ENCODE measurements at regions not wholly inside any gene's neighbourhood (a gene's known extent, or its start where the extent isn't known, plus 50 kb on each side); places are given as distances from the start of the nearest gene placed in this dataset.
"Not testable (repeated sequence)": the region's sequence is repeated elsewhere in the genome, so short reads cannot be mapped to it uniquely, and the experiment has no call there.

DNA sequence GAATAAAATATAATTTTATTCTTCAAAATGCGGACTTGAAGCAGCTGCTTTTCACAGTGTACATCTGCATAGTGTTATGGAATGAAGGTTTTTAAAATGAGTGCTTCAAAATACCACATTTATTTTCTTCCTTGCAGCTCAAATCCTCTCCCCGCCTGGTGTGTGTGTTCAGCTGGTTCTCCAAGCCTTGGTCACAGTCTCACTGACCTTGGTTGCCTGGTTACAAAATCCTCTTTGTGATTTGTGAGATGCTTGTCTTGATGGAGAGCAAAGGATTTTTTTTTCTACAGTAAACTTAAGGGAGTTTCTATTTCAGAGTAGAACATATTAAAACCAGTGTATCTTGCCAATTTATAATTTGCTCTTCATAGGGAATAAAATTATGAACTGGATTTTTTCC lies 139.2 kb downstream of the PCDH18 start:
- no peak for DNase-seq

- no peak for DNase-seq
Observed at GRCh38 chr4:137390707-137391106, 141.6 kb downstream of the PCDH18 start.

DNA sequence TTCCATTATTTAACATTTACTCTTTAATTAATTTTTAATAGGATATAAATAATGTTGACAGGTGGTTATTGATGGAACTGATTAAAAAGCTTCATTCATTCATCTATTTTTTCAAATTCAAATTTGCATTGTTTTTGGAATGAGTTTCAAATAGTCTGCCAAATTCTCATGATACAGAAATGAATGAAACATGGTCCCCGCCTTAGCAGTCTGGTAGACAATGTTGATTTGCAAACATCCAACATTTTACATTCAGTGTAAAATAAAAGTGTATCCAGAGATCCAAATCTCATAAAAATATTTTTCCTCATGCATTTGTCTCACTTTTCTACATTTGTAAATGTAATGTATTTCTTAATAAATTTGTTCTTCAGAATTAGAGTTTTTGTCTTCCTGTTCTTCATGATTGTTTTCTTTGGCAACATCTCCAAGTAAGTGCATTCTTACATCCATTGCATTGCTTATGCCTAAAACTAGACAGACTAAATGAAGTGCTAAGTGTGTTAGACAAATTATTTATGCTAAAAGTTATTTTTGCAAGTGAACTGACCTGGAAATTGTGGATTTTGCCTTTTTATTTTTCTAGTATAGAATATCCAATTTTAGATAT lies 142.3 kb downstream of the PCDH18 start:
- DNase-seq, result no peak

- no peak for DNase-seq
Observed at GRCh38 chr4:137387924-137388323, 144.4 kb downstream of the PCDH18 start.

DNA sequence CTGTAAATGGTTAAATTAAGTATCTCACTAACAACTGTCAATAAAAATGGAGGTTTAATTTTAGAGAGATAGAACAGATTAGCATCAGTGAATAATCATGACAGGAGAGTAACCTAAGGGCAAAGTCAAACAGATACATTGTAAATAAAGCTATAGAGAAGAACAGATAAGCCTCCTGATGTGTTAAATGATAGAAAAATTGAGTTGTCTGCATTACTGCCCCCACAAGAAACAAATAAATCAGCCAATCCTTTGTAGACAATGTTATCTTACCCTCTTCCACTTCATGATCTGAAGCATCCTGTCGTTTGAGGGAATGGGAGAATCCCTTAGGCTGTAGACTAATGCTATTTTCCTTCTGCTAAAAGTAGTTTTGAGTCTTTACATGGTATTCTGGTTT lies 147.8 kb downstream of the PCDH18 start:
- no peak for DNase-seq

DNA sequence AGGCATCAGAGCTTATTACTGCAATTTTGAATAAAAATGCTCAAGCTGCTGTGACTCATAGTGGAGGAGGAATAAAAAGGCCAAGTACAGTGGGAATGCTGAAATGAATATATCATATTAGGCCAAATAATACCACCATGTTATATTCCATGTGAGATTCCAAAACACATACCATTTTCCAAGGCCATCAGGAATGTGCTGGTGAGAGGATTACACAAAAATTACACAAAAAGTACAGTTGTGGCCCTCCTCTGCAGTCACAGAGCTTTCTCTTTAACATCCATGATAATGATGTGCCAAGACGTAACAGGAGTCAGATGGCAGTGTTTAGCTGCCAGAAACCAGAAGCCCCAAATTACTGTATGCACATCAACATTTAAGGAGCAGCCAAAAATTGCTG lies 153.5 kb downstream of the PCDH18 start:
- no peak for DNase-seq

- DNase-seq, result no peak
Observed at GRCh38 chr4:137378393-137378792, 153.9 kb downstream of the PCDH18 start.

- no peak for DNase-seq
Observed at GRCh38 chr4:137376312-137376711, 156.0 kb downstream of the PCDH18 start.

GRCh38 chr4:137375111-137375850 lies 157.0 kb downstream of the PCDH18 start:
- DNase-seq, result no peak

GRCh38 chr4:137370679-137371078 lies 161.6 kb downstream of the PCDH18 start:
- no peak for DNase-seq

- DNase-seq, result no peak
Observed at GRCh38 chr4:137370206-137370633, 162.1 kb downstream of the PCDH18 start.

DNA sequence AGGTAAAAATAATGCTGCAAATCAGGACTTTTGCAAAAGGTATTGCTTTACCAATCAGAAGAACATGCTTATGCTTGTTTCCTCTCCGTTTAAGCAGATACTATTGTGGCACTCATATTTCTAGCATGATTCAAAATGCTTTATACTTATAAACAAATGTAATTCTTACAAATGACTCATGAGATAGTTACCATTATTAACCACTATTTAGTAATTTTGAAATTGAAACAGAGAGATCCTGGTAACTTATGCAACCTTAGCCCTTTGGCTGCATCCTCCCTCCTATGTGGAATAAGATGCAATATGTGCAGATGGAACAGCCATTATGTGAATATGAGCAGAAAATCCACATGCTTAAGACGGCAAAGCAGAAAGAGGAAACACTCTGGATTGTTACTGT lies 164.7 kb downstream of the PCDH18 start:
- no peak for DNase-seq

DNA sequence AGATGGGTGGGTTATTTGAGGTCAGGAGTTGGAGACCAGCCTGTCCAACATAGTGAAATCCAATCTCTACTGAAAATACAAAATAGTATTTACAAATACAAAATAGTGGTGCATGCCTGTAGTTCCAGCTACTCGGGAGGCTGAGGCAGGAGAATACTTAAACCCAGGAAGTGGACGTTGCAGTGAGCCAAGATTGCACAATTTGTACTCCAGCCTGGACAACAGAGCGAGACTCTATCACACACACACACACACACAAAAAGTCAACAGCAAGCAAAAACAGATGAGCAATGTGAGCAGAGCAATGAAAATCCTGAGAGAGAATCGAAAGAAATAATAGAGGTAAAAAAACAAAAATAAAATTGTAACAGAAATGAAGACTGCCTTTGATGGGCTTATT lies 168.8 kb downstream of the PCDH18 start:
- no peak for DNase-seq

DNA sequence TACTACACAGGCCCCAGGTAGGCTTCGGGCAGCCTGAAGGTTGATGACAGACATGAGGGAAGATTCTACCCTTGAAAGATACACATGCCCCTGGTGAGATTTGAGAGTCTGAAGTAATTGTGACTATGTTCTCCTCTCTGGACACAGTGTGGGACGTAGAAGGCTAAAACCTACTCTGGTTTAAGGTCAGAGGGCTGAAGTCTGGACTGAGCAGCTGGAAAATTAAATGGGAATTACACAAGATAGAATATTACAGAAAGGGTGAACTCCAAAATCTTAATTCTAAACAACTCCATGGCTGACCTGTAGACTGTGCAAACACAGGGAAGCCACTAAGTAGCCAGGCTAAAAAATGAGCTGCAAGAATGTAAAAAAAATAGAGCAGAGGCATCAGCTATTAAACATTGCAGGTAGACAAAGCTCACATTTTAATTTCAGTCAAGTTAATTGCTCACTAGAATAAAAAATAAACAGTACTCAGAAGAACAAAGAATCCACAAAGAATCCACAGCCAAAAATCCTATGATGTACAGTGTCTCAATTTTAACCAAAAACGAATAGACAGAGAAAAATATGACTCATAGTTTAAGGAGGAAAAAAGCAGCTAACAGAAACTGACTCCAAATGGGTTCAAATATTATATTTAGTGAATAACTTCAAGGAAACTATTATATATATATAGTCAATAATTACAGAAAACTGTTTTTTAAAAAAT lies 170.4 kb downstream of the PCDH18 start:
- DNase-seq, result no peak

DNA sequence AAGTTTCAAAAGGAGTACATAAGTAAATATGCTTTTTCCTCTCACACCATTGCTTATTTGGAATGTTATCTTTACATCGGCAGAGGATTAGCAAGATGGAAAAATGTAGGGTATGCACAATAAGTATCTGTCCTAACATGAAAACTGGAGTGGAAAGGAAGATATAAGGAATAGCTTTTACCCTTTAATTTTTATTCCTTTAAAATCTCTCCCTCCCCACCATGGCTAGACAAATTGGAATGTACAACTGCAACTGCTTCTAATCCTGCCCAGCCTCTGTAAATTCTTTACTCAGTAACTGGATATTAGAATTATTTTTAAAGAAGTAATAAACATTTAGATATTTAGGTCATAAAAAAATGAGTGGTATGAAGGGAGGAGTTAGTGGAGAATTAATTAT lies 171.5 kb downstream of the PCDH18 start:
- no peak for DNase-seq

DNA sequence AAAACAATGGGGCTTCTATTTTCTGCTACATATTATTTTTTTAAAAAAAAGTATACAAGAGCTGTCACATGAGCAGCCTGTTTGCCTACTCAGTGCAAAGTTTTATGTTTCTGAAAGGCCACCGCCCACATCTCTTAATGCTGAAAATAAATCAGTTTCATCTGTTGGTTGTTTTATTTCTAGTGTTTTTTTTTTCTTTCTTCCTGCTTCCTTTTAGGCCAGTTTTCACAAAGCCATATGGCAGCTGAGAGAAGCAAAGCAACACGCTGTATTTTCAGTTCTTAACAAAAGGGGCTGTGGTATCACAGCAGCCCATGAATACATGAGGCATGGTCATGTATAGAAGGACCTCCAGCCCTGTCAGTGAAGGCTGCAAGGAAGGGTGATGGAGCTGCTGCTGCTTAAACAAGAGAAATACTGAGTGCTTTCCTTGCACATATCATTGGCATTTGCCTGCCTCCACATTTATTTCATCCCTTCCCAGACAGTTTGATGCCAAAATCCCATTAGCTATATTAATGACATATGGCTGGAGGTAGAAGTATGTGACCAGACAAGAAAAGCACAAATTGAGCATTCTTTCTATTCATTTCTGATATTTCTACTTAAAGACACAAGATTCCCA lies 172.5 kb downstream of the PCDH18 start:
- DNase-seq, result no peak

DNA sequence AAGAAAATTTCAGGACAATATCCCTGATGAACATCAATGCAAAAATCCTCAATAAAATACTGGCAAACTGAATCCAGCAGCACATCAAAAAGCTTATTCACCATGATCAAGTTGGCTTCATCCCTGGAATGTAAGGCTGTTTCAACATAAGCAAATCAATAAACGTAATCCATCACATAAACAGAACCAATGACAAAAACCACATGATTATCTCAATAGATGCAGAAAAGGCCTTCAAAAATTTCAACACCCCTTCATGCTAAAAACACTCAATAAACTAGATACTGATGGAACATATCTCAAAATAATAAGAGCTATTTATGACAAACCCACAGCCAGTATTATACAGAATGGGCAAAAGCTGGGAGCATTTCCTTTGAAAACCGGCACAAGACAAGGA lies 177.7 kb downstream of the PCDH18 start:
- not testable (repeated sequence) for DNase-seq

DNA sequence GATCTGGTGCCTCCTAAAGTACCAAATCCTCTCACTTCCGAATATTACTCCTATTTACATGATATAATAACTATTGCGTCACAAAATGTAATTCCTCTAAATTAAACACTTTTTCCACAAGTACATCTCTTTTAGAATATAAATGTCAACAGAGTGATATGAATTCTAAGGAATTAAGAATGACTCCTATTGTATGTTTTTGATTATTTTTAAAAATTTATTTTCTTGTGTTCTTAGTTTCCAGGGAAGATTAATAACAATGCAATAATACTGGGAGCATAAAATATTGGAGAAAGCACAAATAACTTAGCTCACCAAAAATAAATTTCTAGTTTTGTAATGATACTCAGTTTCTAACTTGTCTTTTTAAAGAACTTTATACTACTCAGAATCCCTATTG lies 184.9 kb downstream of the PCDH18 start:
- DNase-seq, result no peak

DNA sequence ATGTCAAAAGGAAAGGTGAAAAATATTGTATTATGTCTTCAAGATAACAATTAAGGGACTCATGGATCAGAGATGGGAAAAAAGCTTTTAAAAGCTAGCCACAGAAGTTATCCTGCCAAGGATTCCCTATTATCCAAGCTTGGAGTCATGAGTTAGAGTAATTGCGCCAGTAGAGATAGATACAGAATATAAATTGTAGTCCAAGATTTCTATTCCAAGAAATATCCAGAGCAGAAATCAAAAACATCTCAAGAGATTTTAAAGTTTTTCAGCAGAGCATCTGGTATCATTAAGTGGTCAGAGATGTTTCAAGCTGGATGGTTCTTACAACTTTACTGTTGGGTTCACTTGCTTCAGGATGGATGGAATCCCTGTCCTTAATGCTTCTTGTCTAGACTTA lies 186.7 kb downstream of the PCDH18 start:
- no peak for DNase-seq

- no peak for DNase-seq
Observed at GRCh38 chr4:137343221-137343620, 189.1 kb downstream of the PCDH18 start.

GRCh38 chr4:137333031-137333430 lies 199.3 kb downstream of the PCDH18 start:
- DNase-seq, result no peak

DNA sequence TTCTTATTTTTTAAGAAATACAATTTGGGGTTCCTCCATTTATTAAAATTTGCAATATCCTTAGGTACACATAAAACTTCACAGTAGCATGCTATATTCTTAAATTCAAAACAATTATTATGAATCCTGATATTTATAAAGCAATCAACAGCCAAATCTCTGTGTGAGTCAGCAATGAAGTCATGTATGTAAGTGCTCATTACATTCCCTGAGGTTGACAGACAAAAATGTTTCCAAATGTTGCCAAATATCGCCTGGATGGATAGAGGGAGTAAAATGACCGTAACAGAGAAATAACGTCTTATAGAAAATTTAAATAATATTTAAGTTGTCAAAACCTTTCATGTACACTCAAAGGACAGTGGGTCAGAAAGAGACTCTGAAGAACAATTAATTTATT lies 220.0 kb downstream of the PCDH18 start:
- DNase-seq, result no peak

- DNase-seq, result no peak
Observed at GRCh38 chr4:137310593-137311490, 221.5 kb downstream of the PCDH18 start.

All from inflammatory macrophage treated with lipopolysaccharide for 4 hours (primary cell).